Breast epithelium (tissue), 3 donors: ENCODE measurements at regions not wholly inside any gene's neighbourhood (a gene's known extent, or its start where the extent isn't known, plus 50 kb on each side); places are given as distances from the start of the nearest gene placed in this dataset.

Experiments
- CTCF ChIP-seq, 3 donors: fragments of 450-650 bp; IDR thresholded peaks; one replicate each; pipeline ENCODE4 v1.5.1; 2016 to 2017; ENCODE audit warnings: antibody characterized with exemption in 3 of 3, mild to moderate bottlenecking in 3 of 3, moderate library complexity in 3 of 3
- POLR2AphosphoS5 ChIP-seq, 3 donors: sonication (generic); formaldehyde crosslinking; IDR thresholded peaks; one replicate each; pipeline ENCODE4 v1.6.1; 2017; ENCODE audit warnings: antibody characterized with exemption in 3 of 3

GRCh38 chr6:119678961-119679360 is 329.4 kb upstream of the MAN1A1 start:
- TF ChIP-seq CTCF (IDR thresholded peaks at IDR 0.05) (no peak), POLR2AphosphoS5 (IDR thresholded peaks at IDR 0.05) (no peak)
